GM18868 (cell line): ENCODE measurements at regions not wholly inside any gene's neighbourhood (a gene's known extent, or its start where the extent isn't known, plus 50 kb on each side); places are given as distances from the start of the nearest gene placed in this dataset.

Source experiments
- ATAC-seq: cut with Tn5 transposase; IDR thresholded peaks from one replicate; pipeline ENCODE4 v1.9.1; 2021; ENCODE audit warnings: mild to moderate bottlenecking, moderate library complexity; ENCODE audit not compliant: unreplicated experiment

- no peak for ATAC-seq
Measured at GRCh38 chr5:40390281-40391149, 289.2 kb upstream of the PTGER4 start.

- ATAC-seq, result no peak
Measured at GRCh38 chr5:40389591-40389990, 290.1 kb upstream of the PTGER4 start.

- ATAC-seq, result peak; percentile 77
Measured at GRCh38 chr5:40386289-40386688, 293.4 kb upstream of the PTGER4 start.

- no peak for ATAC-seq
Measured at GRCh38 chr5:40385544-40385943, 294.2 kb upstream of the PTGER4 start.

GRCh38 chr5:40384782-40385390, 294.8 kb upstream of the PTGER4 start:
- no peak for ATAC-seq

- peak; percentile 52 for ATAC-seq
Measured at GRCh38 chr5:40383749-40384651, 295.7 kb upstream of the PTGER4 start.

- no peak for ATAC-seq
Measured at GRCh38 chr5:40381676-40382363, 297.9 kb upstream of the PTGER4 start.

- ATAC-seq, result no peak
Measured at GRCh38 chr5:40381016-40381415, 298.7 kb upstream of the PTGER4 start.

GRCh38 chr5:40378396-40379177, 301.1 kb upstream of the PTGER4 start:
- ATAC-seq, result peak; percentile 78

- peak; percentile 62 for ATAC-seq
Measured at GRCh38 chr5:40376566-40376965, 303.1 kb upstream of the PTGER4 start.

GRCh38 chr5:40374853-40375252, 304.9 kb upstream of the PTGER4 start:
- ATAC-seq, result no peak

GRCh38 chr5:40368200-40368599, 311.5 kb upstream of the PTGER4 start:
- no peak for ATAC-seq

- no peak for ATAC-seq
Measured at GRCh38 chr5:40367255-40367654, 312.5 kb upstream of the PTGER4 start.

- peak; percentile 92 for ATAC-seq
Measured at GRCh38 chr5:40365342-40366330, 314.1 kb upstream of the PTGER4 start.

- ATAC-seq, result no peak
Measured at GRCh38 chr5:40364441-40364840, 315.3 kb upstream of the PTGER4 start.

GRCh38 chr5:40361378-40361777, 318.3 kb upstream of the PTGER4 start:
- no peak for ATAC-seq

- ATAC-seq, result no peak
Measured at GRCh38 chr5:40360685-40361084, 319.0 kb upstream of the PTGER4 start.

- ATAC-seq, result no peak
Measured at GRCh38 chr5:40359832-40360231, 319.9 kb upstream of the PTGER4 start.

- no peak for ATAC-seq
Measured at GRCh38 chr5:40359093-40359492, 320.6 kb upstream of the PTGER4 start.
